ENCODE measurements at regions not wholly inside any gene's neighbourhood (a gene's known extent, or its start where the extent isn't known, plus 50 kb on each side); places are given as distances from the start of the nearest gene placed in this dataset.

GRCh38 chrX:137969191-137969590, 403.3 kb downstream of the ZIC3 start:
- ATAC-seq (no peak), DNase-seq (ENCODE audit: low spot score) (no peak), FAIRE-seq (no peak)
- H3K27me3 ChIP-seq (ENCODE audit: control insufficient read depth in 1 of 2, insufficient read depth in 2 of 2, low read length in 2 of 2): no peaks in the 10 kb centered on the region
- BruUV-seq (replicated peaks): no TSS peak
- no peaks in the 10 kb centered on the region for H4K20me1 ChIP-seq (ENCODE audit: insufficient read depth, low read length)
- no peaks in the 10 kb centered on the region for H3K9me3 ChIP-seq (ENCODE audit: low read length)
- ChIA-PET CTCF (ENCODE audit: low intra/inter-chr PET ratio, low total read pairs) (no interaction called here), POLR2A (no interaction called here)
- in situ Hi-C loops (cut with HindIII; ENCODE audit: extremely low pct_ligation_motif_present, low pct_unique_long_range_greater_than_20kb): no loop called here
- H3K4me2 ChIP-seq (ENCODE audit: low read depth, low read length): no peak overlapping the region
- H3K79me2 ChIP-seq (ENCODE audit: insufficient read depth, low read length): no peaks in the 10 kb centered on the region
- no peak overlapping the region for H3K27ac ChIP-seq (ENCODE audit: extremely low read length, insufficient read depth, low read length)
- H3K9ac ChIP-seq (ENCODE audit: insufficient read depth, low read depth, low read length): no peak overlapping the region
- no peak overlapping the region for H3K4me3 ChIP-seq (replicated peaks in 1 of 3; ENCODE audit: insufficient read depth in 1 of 3, low read depth in 2 of 3, low read length in 3 of 3)
- no peak for TF ChIP-seq MAFF (IDR thresholded peaks at IDR 0.05; ENCODE audit: low read depth, low read length)
- no peak for TF ChIP-seq ZNF609 (CRISPR knock-in tag; IDR thresholded peaks at IDR 0.05; ENCODE audit: borderline replicate concordance)
- no peak for TF ChIP-seq JUNB (CRISPR knock-in tag; IDR thresholded peaks at IDR 0.05; ENCODE audit: borderline replicate concordance)
- TF ChIP-seq BORCS8-MEF2B (CRISPR knock-in tag; IDR thresholded peaks at IDR 0.05): no peak
- no peak for TF ChIP-seq CAMTA2 (CRISPR knock-in tag; IDR thresholded peaks at IDR 0.05; ENCODE audit: borderline replicate concordance)
- TF ChIP-seq ZKSCAN8 (CRISPR knock-in tag; IDR thresholded peaks at IDR 0.05; ENCODE audit: borderline replicate concordance): no peak
- no peak for TF ChIP-seq ZNF292 (CRISPR knock-in tag; IDR thresholded peaks at IDR 0.05; ENCODE audit: borderline replicate concordance, low read depth)
- no peak for TF ChIP-seq ZNF496 (CRISPR knock-in tag; IDR thresholded peaks at IDR 0.05; ENCODE audit: insufficient replicate concordance)
- TF ChIP-seq PRDM4 (CRISPR knock-in tag; IDR thresholded peaks at IDR 0.05; ENCODE audit: borderline replicate concordance): no peak
- intact Hi-C loops (cut with micrococcal nuclease; ENCODE audit: unreplicated experiment): no loop called here
- no peaks in the 10 kb centered on the region for H3K36me3 ChIP-seq (replicated peaks in 1 of 2; ENCODE audit: control insufficient read depth in 1 of 2, insufficient read depth in 2 of 2, low read length in 2 of 2)
- H2AFZ ChIP-seq (ENCODE audit: low read length): no peak overlapping the region
- H3K4me1 ChIP-seq (ENCODE audit: insufficient read depth, low read length): no peaks in the 10 kb centered on the region
